ENCODE measurements at regions not wholly inside any gene's neighbourhood (a gene's known extent, or its start where the extent isn't known, plus 50 kb on each side); places are given as distances from the start of the nearest gene placed in this dataset.
"Not testable (repeated sequence)": the region's sequence is repeated elsewhere in the genome, so short reads cannot be mapped to it uniquely, and the experiment has no call there.

GRCh38 chr1:143905214-143906179, 66.3 kb downstream of the FAM72C start:
- not testable (repeated sequence) for H3K4me2 ChIP-seq (ENCODE audit: low read length)

GRCh38 chr1:143904622-143904979, 67.2 kb downstream of the FAM72C start:
- not testable (repeated sequence) for H3K9me2 ChIP-seq (ENCODE audit: insufficient read depth, low read length); H3K4me3 ChIP-seq (ENCODE audit: low read length); H3K27ac ChIP-seq (ENCODE audit: low read length); H3K9me3 ChIP-seq (ENCODE audit: low read length); H4K20me1 ChIP-seq (ENCODE audit: insufficient read depth); H3F3A ChIP-seq (ENCODE audit: insufficient read depth, low read length, poor library complexity, severe bottlenecking); H3K79me2 ChIP-seq (replicated peaks; ENCODE audit: insufficient read depth, low read length); H3K4me2 ChIP-seq (ENCODE audit: low read length); H3K27me3 ChIP-seq (ENCODE audit: insufficient read depth, low read depth, low read length); H3K36me3 ChIP-seq (ENCODE audit: insufficient read depth, low read length); H3K9ac ChIP-seq (ENCODE audit: low read length); H2AFZ ChIP-seq (ENCODE audit: low read depth, low read length)

More at GRCh38 chr1:143905214-143906179, 66.3 kb downstream of the FAM72C start:
- not testable (repeated sequence) for H4K20me1 ChIP-seq (ENCODE audit: insufficient read depth); H3K9me3 ChIP-seq (ENCODE audit: low read length); H3K27me3 ChIP-seq (ENCODE audit: insufficient read depth, low read depth, low read length); H3K79me2 ChIP-seq (replicated peaks; ENCODE audit: insufficient read depth, low read length); H3K9ac ChIP-seq (ENCODE audit: low read length); H3F3A ChIP-seq (ENCODE audit: insufficient read depth, low read length, poor library complexity, severe bottlenecking); H3K9me2 ChIP-seq (ENCODE audit: insufficient read depth, low read length); H3K36me3 ChIP-seq (ENCODE audit: insufficient read depth, low read length); H3K27ac ChIP-seq (ENCODE audit: low read length); H2AFZ ChIP-seq (ENCODE audit: low read depth, low read length); H3K4me3 ChIP-seq (ENCODE audit: low read length)

- not testable (repeated sequence) for H3K9me2 ChIP-seq (ENCODE audit: insufficient read depth, low read length); H3F3A ChIP-seq (ENCODE audit: insufficient read depth, low read length, poor library complexity, severe bottlenecking); H3K27ac ChIP-seq (ENCODE audit: low read length); H3K79me2 ChIP-seq (replicated peaks; ENCODE audit: insufficient read depth, low read length); H2AFZ ChIP-seq (ENCODE audit: low read depth, low read length); H3K9ac ChIP-seq (ENCODE audit: low read length); H4K20me1 ChIP-seq (ENCODE audit: insufficient read depth); H3K4me2 ChIP-seq (ENCODE audit: low read length); H3K4me3 ChIP-seq (ENCODE audit: low read length); H3K36me3 ChIP-seq (ENCODE audit: insufficient read depth, low read length); H3K9me3 ChIP-seq (ENCODE audit: low read length); H3K27me3 ChIP-seq (ENCODE audit: insufficient read depth, low read depth, low read length)
Observed at GRCh38 chr1:143903899-143904621, 67.7 kb downstream of the FAM72C start.

- H3K36me3 ChIP-seq (ENCODE audit: insufficient read depth, low read length); H3K27ac ChIP-seq (ENCODE audit: low read length); H3K9me2 ChIP-seq (ENCODE audit: insufficient read depth, low read length); H3K9ac ChIP-seq (ENCODE audit: low read length); H3K9me3 ChIP-seq (ENCODE audit: low read length); H3K79me2 ChIP-seq (replicated peaks; ENCODE audit: insufficient read depth, low read length); H3K27me3 ChIP-seq (ENCODE audit: insufficient read depth, low read depth, low read length); H2AFZ ChIP-seq (ENCODE audit: low read depth, low read length); H4K20me1 ChIP-seq (ENCODE audit: insufficient read depth); H3K4me3 ChIP-seq (ENCODE audit: low read length); H3F3A ChIP-seq (ENCODE audit: insufficient read depth, low read length, poor library complexity, severe bottlenecking); H3K4me2 ChIP-seq (ENCODE audit: low read length): not testable (repeated sequence)
Observed at GRCh38 chr1:143896377-143896776, 75.4 kb downstream of the FAM72C start.

GRCh38 chr1:143884932-143885574, 86.7 kb downstream of the FAM72C start:
- H3K4me2 ChIP-seq (ENCODE audit: low read length); H3K79me2 ChIP-seq (replicated peaks; ENCODE audit: insufficient read depth, low read length); H4K20me1 ChIP-seq (ENCODE audit: insufficient read depth); H3K27me3 ChIP-seq (ENCODE audit: insufficient read depth, low read depth, low read length); H3K4me3 ChIP-seq (ENCODE audit: low read length); H2AFZ ChIP-seq (ENCODE audit: low read depth, low read length); H3K9me2 ChIP-seq (ENCODE audit: insufficient read depth, low read length); H3F3A ChIP-seq (ENCODE audit: insufficient read depth, low read length, poor library complexity, severe bottlenecking); H3K27ac ChIP-seq (ENCODE audit: low read length); H3K9ac ChIP-seq (ENCODE audit: low read length); H3K9me3 ChIP-seq (ENCODE audit: low read length); H3K36me3 ChIP-seq (ENCODE audit: insufficient read depth, low read length): not testable (repeated sequence)

- H3K4me2 ChIP-seq (ENCODE audit: low read length); H3K9me2 ChIP-seq (ENCODE audit: insufficient read depth, low read length); H3K36me3 ChIP-seq (ENCODE audit: insufficient read depth, low read length); H3F3A ChIP-seq (ENCODE audit: insufficient read depth, low read length, poor library complexity, severe bottlenecking); H3K4me3 ChIP-seq (ENCODE audit: low read length); H3K9me3 ChIP-seq (ENCODE audit: low read length); H3K9ac ChIP-seq (ENCODE audit: low read length); H4K20me1 ChIP-seq (ENCODE audit: insufficient read depth); H3K27me3 ChIP-seq (ENCODE audit: insufficient read depth, low read depth, low read length); H3K79me2 ChIP-seq (replicated peaks; ENCODE audit: insufficient read depth, low read length); H2AFZ ChIP-seq (ENCODE audit: low read depth, low read length); H3K27ac ChIP-seq (ENCODE audit: low read length): not testable (repeated sequence)
Observed at GRCh38 chr1:143884532-143884931, 87.3 kb downstream of the FAM72C start.

GRCh38 chr1:143879757-143880536, 91.8 kb downstream of the FAM72C start:
- not testable (repeated sequence) for H3K9me2 ChIP-seq (ENCODE audit: insufficient read depth, low read length); H4K20me1 ChIP-seq (ENCODE audit: insufficient read depth); H3K9ac ChIP-seq (ENCODE audit: low read length); H2AFZ ChIP-seq (ENCODE audit: low read depth, low read length); H3K9me3 ChIP-seq (ENCODE audit: low read length); H3K27ac ChIP-seq (ENCODE audit: low read length); H3K36me3 ChIP-seq (ENCODE audit: insufficient read depth, low read length); H3F3A ChIP-seq (ENCODE audit: insufficient read depth, low read length, poor library complexity, severe bottlenecking); H3K4me2 ChIP-seq (ENCODE audit: low read length); H3K27me3 ChIP-seq (ENCODE audit: insufficient read depth, low read depth, low read length); H3K79me2 ChIP-seq (replicated peaks; ENCODE audit: insufficient read depth, low read length); H3K4me3 ChIP-seq (ENCODE audit: low read length)

All from neural cell (in vitro differentiated cells).